ENCODE measurements at regions not wholly inside any gene's neighbourhood (a gene's known extent, or its start where the extent isn't known, plus 50 kb on each side); places are given as distances from the start of the nearest gene placed in this dataset.

- no peak for TF ChIP-seq REST (IDR thresholded peaks at IDR 0.05; ENCODE audit: low read depth)
- TF ChIP-seq MAX (IDR thresholded peaks at IDR 0.05), result no peak
- no peak for TF ChIP-seq TAF1 (IDR thresholded peaks at IDR 0.05; ENCODE audit: low read depth)
- TF ChIP-seq TEAD4 (IDR thresholded peaks at IDR 0.05), result no peak
Measured at GRCh38 chr13:63607153-63607552, 2191.5 kb upstream of the PCDH20 start.

- no peak for TF ChIP-seq MAX (IDR thresholded peaks at IDR 0.05)
- no peak for TF ChIP-seq TCF12 (IDR thresholded peaks at IDR 0.05; ENCODE audit: low read depth)
Measured at GRCh38 chr13:63605962-63606361, 2190.3 kb upstream of the PCDH20 start.

- TF ChIP-seq RAD21 (IDR thresholded peaks at IDR 0.05; ENCODE audit: low read depth) (no peak), NFIC (IDR thresholded peaks at IDR 0.05) (no peak), TEAD4 (IDR thresholded peaks at IDR 0.05) (no peak), EGR1 (IDR thresholded peaks at IDR 0.05) (no peak), CEBPB (IDR thresholded peaks at IDR 0.05) (no peak), TCF12 (IDR thresholded peaks at IDR 0.05; ENCODE audit: low read depth) (no peak), EP300 (IDR thresholded peaks at IDR 0.05; ENCODE audit: borderline replicate concordance) (no peak), USF1 (IDR thresholded peaks at IDR 0.05) (no peak), MAX (IDR thresholded peaks at IDR 0.05) (no peak), REST (IDR thresholded peaks at IDR 0.05; ENCODE audit: low read depth) (no peak), CREB1 (IDR thresholded peaks at IDR 0.05; ENCODE audit: low read depth) (no peak), FOXM1 (IDR thresholded peaks at IDR 0.05; ENCODE audit: borderline replicate concordance, low read depth) (no peak), YY1 (IDR thresholded peaks at IDR 0.05; ENCODE audit: low read depth) (no peak), ZBTB7A (IDR thresholded peaks at IDR 0.05; ENCODE audit: low read depth) (no peak)
Measured at GRCh38 chr13:63605403-63605802, 2189.8 kb upstream of the PCDH20 start.

GRCh38 chr13:63595811-63596210 lies 2180.2 kb upstream of the PCDH20 start:
- TF ChIP-seq MAX (IDR thresholded peaks at IDR 0.05) (no peak), TCF12 (IDR thresholded peaks at IDR 0.05; ENCODE audit: low read depth) (no peak), RAD21 (IDR thresholded peaks at IDR 0.05; ENCODE audit: low read depth) (no peak), EP300 (IDR thresholded peaks at IDR 0.05; ENCODE audit: borderline replicate concordance) (no peak), EGR1 (IDR thresholded peaks at IDR 0.05) (no peak), ZBTB7A (IDR thresholded peaks at IDR 0.05; ENCODE audit: low read depth) (no peak), YY1 (IDR thresholded peaks at IDR 0.05; ENCODE audit: low read depth) (no peak), CEBPB (IDR thresholded peaks at IDR 0.05) (no peak)

GRCh38 chr13:63586467-63586866 lies 2170.8 kb upstream of the PCDH20 start:
- TF ChIP-seq CEBPB (IDR thresholded peaks at IDR 0.05) (no peak), CREB1 (IDR thresholded peaks at IDR 0.05; ENCODE audit: low read depth) (no peak), TEAD4 (IDR thresholded peaks at IDR 0.05) (no peak), YY1 (IDR thresholded peaks at IDR 0.05; ENCODE audit: low read depth) (no peak), NFIC (IDR thresholded peaks at IDR 0.05) (no peak), RAD21 (IDR thresholded peaks at IDR 0.05; ENCODE audit: low read depth) (no peak), TCF12 (IDR thresholded peaks at IDR 0.05; ENCODE audit: low read depth) (no peak), FOXM1 (IDR thresholded peaks at IDR 0.05; ENCODE audit: borderline replicate concordance, low read depth) (no peak), MAX (IDR thresholded peaks at IDR 0.05) (no peak), USF1 (IDR thresholded peaks at IDR 0.05) (no peak), TAF1 (IDR thresholded peaks at IDR 0.05; ENCODE audit: low read depth) (no peak), ZBTB7A (IDR thresholded peaks at IDR 0.05; ENCODE audit: low read depth) (no peak), EP300 (IDR thresholded peaks at IDR 0.05; ENCODE audit: borderline replicate concordance) (no peak), REST (IDR thresholded peaks at IDR 0.05; ENCODE audit: low read depth) (no peak)
